DND-41 (cell line): ENCODE measurements at regions not wholly inside any gene's neighbourhood (a gene's known extent, or its start where the extent isn't known, plus 50 kb on each side); places are given as distances from the start of the nearest gene placed in this dataset.

Experiments
- ATAC-seq: fragments of 200-7000 bp; cut with Tn5 transposase; 3 replicates; pipeline ENCODE4 v1.9.1; 2021; ENCODE audit warnings: low read depth; ENCODE audit not compliant: insufficient read depth
- DNase-seq: peaks from one replicate; pipeline ENCODE4 v3.0.0-alpha.2; 2020
- H2AFZ ChIP-seq: 2 replicates; pipeline ENCODE4 v1.6.0; 2012; ENCODE audit warnings: low read depth, low read length
- H3K27ac ChIP-seq: 2 replicates; pipeline ENCODE4 v1.5.1; 2012; ENCODE audit warnings: low read length, inconsistent platforms
- H3K27me3 ChIP-seq: fragments of 200-600 bp; sonication (generic); 2 replicates; pipeline ENCODE4 v1.6.0; 2012; ENCODE audit warnings: low read length, mild to moderate bottlenecking, inconsistent platforms; ENCODE audit not compliant: insufficient read depth, poor library complexity
- H3K36me3 ChIP-seq: 2 replicates; pipeline ENCODE4 v1.5.1; 2012; ENCODE audit warnings: low read length, inconsistent platforms; ENCODE audit not compliant: insufficient read depth
- H3K4me1 ChIP-seq: 2 replicates; pipeline ENCODE4 v1.5.1; 2012; ENCODE audit warnings: mild to moderate bottlenecking, low read length; ENCODE audit not compliant: insufficient read depth
- H3K4me2 ChIP-seq: 2 replicates; pipeline ENCODE4 v1.6.0; 2012; ENCODE audit warnings: mild to moderate bottlenecking, moderate library complexity, low read length, inconsistent platforms; ENCODE audit not compliant: insufficient read depth
- H3K4me3 ChIP-seq, 2 experiments: fragments of 200-600 bp in 1 of 2; shearing (Covaris generic) in 1 of 2; 2 replicates each; pipeline ENCODE4 v1.5.1; 2012 to 2016; ENCODE audit warnings: inconsistent platforms in 2 of 2, low read length in 2 of 2, mild to moderate bottlenecking in 2 of 2, low read depth in 1 of 2, moderate library complexity in 1 of 2
- H3K79me2 ChIP-seq: 2 replicates; pipeline ENCODE4 v1.6.0; 2012; ENCODE audit warnings: low read length, inconsistent platforms; ENCODE audit not compliant: insufficient read depth
- H3K9ac ChIP-seq: 2 replicates; pipeline ENCODE4 v1.6.0; 2012; ENCODE audit warnings: low read depth, mild to moderate bottlenecking, inconsistent platforms, low read length, moderate library complexity
- H3K9me3 ChIP-seq: 2 replicates; pipeline ENCODE4 v1.5.1; 2012; ENCODE audit warnings: low read length, moderate library complexity, mild to moderate bottlenecking, inconsistent platforms; ENCODE audit not compliant: insufficient read depth, severe bottlenecking
- H4K20me1 ChIP-seq: 2 replicates; pipeline ENCODE4 v1.6.0; 2012; ENCODE audit warnings: low read length; ENCODE audit not compliant: insufficient read depth
- EZH2 ChIP-seq: IDR thresholded peaks from 3 replicates; pipeline ENCODE4 v1.6.1; 2012; ENCODE audit warnings: borderline replicate concordance, low read depth, mild to moderate bottlenecking, moderate library complexity, low read length, inconsistent platforms; ENCODE audit not compliant: severe bottlenecking
- TF ChIP-seq, protein P1 (sequence below): IDR thresholded peaks from 2 replicates; pipeline ENCODE4 v1.5.1; 2012; ENCODE audit warnings: borderline replicate concordance, low read length, moderate library complexity, mild to moderate bottlenecking; ENCODE audit not compliant: poor library complexity, severe bottlenecking; ENCODE audit errors: extremely low read depth

DNA sequence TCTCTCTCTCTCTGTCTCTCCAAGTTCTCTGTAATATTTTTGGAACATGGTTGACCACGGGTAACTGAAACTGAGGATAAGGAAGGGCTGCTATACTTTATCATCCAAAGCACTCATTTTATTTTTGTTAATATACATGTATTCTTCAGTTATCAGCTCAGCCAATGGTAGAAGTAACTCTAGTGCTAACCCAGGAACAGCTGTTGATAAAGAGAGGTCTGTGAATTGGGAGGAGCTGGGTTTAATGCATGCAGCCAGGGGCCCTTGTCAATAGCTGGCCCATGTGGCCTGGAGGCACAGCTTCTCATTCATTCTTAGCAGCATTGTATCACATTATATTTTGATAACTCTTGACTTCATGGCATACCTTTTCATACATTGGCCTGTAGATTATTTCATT is 401.6 kb downstream of the EPHA4 start:
- Histone ChIP-seq H3K9me3 (no peaks in the 10 kb centered on the region), H3K36me3 (no peaks in the 10 kb centered on the region), H4K20me1 (no peaks in the 10 kb centered on the region), H3K4me1 (no peaks in the 10 kb centered on the region), H3K4me3 (no peak overlapping the region), H3K79me2 (no peaks in the 10 kb centered on the region), H3K9ac (no peak overlapping the region), H2AFZ (no peak overlapping the region), H3K4me2 (no peak overlapping the region), H3K27ac (no peak overlapping the region), H3K27me3 (no peaks in the 10 kb centered on the region)
- TF ChIP-seq, protein P1, sequence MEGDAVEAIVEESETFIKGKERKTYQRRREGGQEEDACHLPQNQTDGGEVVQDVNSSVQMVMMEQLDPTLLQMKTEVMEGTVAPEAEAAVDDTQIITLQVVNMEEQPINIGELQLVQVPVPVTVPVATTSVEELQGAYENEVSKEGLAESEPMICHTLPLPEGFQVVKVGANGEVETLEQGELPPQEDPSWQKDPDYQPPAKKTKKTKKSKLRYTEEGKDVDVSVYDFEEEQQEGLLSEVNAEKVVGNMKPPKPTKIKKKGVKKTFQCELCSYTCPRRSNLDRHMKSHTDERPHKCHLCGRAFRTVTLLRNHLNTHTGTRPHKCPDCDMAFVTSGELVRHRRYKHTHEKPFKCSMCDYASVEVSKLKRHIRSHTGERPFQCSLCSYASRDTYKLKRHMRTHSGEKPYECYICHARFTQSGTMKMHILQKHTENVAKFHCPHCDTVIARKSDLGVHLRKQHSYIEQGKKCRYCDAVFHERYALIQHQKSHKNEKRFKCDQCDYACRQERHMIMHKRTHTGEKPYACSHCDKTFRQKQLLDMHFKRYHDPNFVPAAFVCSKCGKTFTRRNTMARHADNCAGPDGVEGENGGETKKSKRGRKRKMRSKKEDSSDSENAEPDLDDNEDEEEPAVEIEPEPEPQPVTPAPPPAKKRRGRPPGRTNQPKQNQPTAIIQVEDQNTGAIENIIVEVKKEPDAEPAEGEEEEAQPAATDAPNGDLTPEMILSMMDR: no peak
- TF ChIP-seq EZH2: no peak
- ATAC-seq: no peak
- DNase-seq: no peak

DNA sequence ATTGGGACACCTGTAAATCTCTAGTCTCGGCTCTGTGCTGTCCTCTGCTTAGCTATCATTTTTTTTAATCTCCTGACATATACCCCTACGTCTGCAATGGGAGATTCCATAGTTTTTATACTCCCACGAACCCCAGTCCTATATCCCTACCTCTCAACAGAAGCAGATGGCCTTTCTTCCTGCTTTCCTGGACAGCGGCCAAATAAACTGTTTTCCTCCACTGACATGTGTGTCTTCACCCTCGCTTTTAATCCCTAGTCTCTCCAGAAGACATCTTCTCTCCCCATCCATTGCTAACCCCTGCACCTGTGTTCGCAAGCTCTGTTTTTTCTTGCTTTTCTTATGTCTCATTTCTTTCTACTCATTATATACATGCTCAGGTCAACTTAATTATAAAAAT is 395.4 kb downstream of the EPHA4 start:
- no peak for ATAC-seq
- no peak for DNase-seq
- H3K27ac ChIP-seq: no peak overlapping the region

GRCh38 chr2:221178139-221178538 is 394.0 kb downstream of the EPHA4 start:
- no peaks in the 10 kb centered on the region for H3K36me3 ChIP-seq
- no peaks in the 10 kb centered on the region for H3K4me1 ChIP-seq
- TF ChIP-seq EZH2: no peak
- H3K79me2 ChIP-seq: no peaks in the 10 kb centered on the region
- no peak overlapping the region for H3K4me2 ChIP-seq
- no peak overlapping the region for H3K4me3 ChIP-seq
- no peaks in the 10 kb centered on the region for H4K20me1 ChIP-seq
- no peak overlapping the region for H3K27ac ChIP-seq
- no peaks in the 10 kb centered on the region for H3K9me3 ChIP-seq
- no peak for DNase-seq
- no peak overlapping the region for H2AFZ ChIP-seq
- no peak overlapping the region for H3K9ac ChIP-seq
- H3K27me3 ChIP-seq: no peaks in the 10 kb centered on the region
- no peak for ATAC-seq

More for the DNA sequence above, 395.4 kb downstream of the EPHA4 start:
- Histone ChIP-seq H4K20me1 (no peaks in the 10 kb centered on the region), H3K9ac (no peak overlapping the region), H3K4me1 (no peaks in the 10 kb centered on the region), H3K79me2 (no peaks in the 10 kb centered on the region), H2AFZ (no peak overlapping the region), H3K4me2 (no peak overlapping the region), H3K27me3 (no peaks in the 10 kb centered on the region), H3K9me3 (no peaks in the 10 kb centered on the region), H3K4me3 (no peak overlapping the region), H3K36me3 (no peaks in the 10 kb centered on the region)
- TF ChIP-seq, protein P1: no peak
- TF ChIP-seq EZH2: no peak

GRCh38 chr2:221186873-221187272 is 385.2 kb downstream of the EPHA4 start:
- Histone ChIP-seq H3K27ac (no peak overlapping the region), H3K9ac (no peak overlapping the region), H3K79me2 (no peaks in the 10 kb centered on the region), H3K4me1 (no peaks in the 10 kb centered on the region), H3K36me3 (no peaks in the 10 kb centered on the region), H3K4me3 (no peak overlapping the region), H3K4me2 (no peak overlapping the region), H3K27me3 (no peaks in the 10 kb centered on the region), H3K9me3 (no peaks in the 10 kb centered on the region), H2AFZ (no peak overlapping the region), H4K20me1 (no peaks in the 10 kb centered on the region)
- TF ChIP-seq, protein P1: no peak
- no peak for TF ChIP-seq EZH2
- ATAC-seq: no peak
- DNase-seq: no peak
